OCI-LY7 (cell line): ENCODE measurements at regions not wholly inside any gene's neighbourhood (a gene's known extent, or its start where the extent isn't known, plus 50 kb on each side); places are given as distances from the start of the nearest gene placed in this dataset.

Experiments
- BruUV-seq: library from RNA; stranded (reverse); fragments of 400-500 nt; replicated peaks from 2 replicates; lab custom pipeline; 2021; lab: Mats Ljungman, UMichigan
- CTCF ChIA-PET: fragments of 300-600 bp; sonication (Branson Sonifier 250); formaldehyde crosslinking; loops from one replicate; lab custom pipeline; 2022; ENCODE audit warnings: antibody characterized with exemption; ENCODE audit not compliant: unreplicated experiment; lab: Charles Lee
- POLR2A ChIA-PET: fragments of 300-600 bp; sonication (Branson Sonifier 250); formaldehyde crosslinking; loops from one replicate; lab custom pipeline; 2022; ENCODE audit warnings: antibody characterized with exemption; lab: Charles Lee
- DNase-seq: peaks from one replicate; pipeline ENCODE4 v3.0.0-alpha.2; 2015; ENCODE audit warnings: low spot score
- H2AFZ ChIP-seq: fragments of 200-600 bp; sonication (generic), shearing (Covaris generic); 2 replicates; pipeline ENCODE4 v1.6.1; 2014; ENCODE audit warnings: mild to moderate bottlenecking, antibody characterized with exemption, low read length, moderate library complexity
- H3K27ac ChIP-seq: fragments of 200-600 bp; sonication (generic); 2 replicates; pipeline ENCODE4 v1.5.1; 2014; ENCODE audit warnings: mixed run types, low read depth, mild to moderate bottlenecking, moderate library complexity, low read length, inconsistent platforms; ENCODE audit not compliant: poor library complexity, severe bottlenecking
- H3K36me3 ChIP-seq: fragments of 200-600 bp; sonication (generic); 2 replicates; pipeline ENCODE4 v1.6.1; 2014; ENCODE audit warnings: mild to moderate bottlenecking, antibody characterized with exemption, low read length, moderate library complexity, mixed read lengths; ENCODE audit not compliant: insufficient read depth
- H3K4me1 ChIP-seq: fragments of 200-600 bp; sonication (generic); 2 replicates; pipeline ENCODE4 v1.5.1; 2014; ENCODE audit warnings: mild to moderate bottlenecking, low read length; ENCODE audit not compliant: insufficient read depth, poor library complexity, severe bottlenecking
- H3K4me2 ChIP-seq: fragments of 200-600 bp; sonication (generic); 2 replicates; pipeline ENCODE4 v1.6.1; 2014; ENCODE audit warnings: mild to moderate bottlenecking, low read length
- H3K4me3 ChIP-seq: fragments of 200-600 bp; sonication (generic); 2 replicates; pipeline ENCODE4 v1.5.1; 2014; ENCODE audit warnings: mild to moderate bottlenecking, low read depth, low read length; ENCODE audit not compliant: poor library complexity, severe bottlenecking
- H3K79me2 ChIP-seq: fragments of 200-600 bp; sonication (generic); 2 replicates; pipeline ENCODE4 v1.6.1; 2016; ENCODE audit warnings: low read depth, mild to moderate bottlenecking, low read length, moderate library complexity, mixed read lengths; ENCODE audit not compliant: insufficient read depth
- H3K9me2 ChIP-seq: fragments of 200-600 bp; sonication (generic); 2 replicates; pipeline ENCODE4 v1.6.1; 2016; ENCODE audit warnings: mild to moderate bottlenecking, low read length, mixed read lengths; ENCODE audit not compliant: insufficient read depth
- H3K9me3 ChIP-seq: fragments of 200-600 bp; sonication (generic); 2 replicates; pipeline ENCODE4 v1.6.1; 2014; ENCODE audit warnings: mild to moderate bottlenecking, mixed run types, low read length, mixed read lengths
- H4K20me1 ChIP-seq: fragments of 200-600 bp; sonication (generic); 2 replicates; pipeline ENCODE4 v1.6.1; 2014; ENCODE audit warnings: mild to moderate bottlenecking, antibody characterized with exemption, low read length, moderate library complexity, mixed read lengths; ENCODE audit not compliant: insufficient read depth
- EZH2phosphoT487 ChIP-seq: fragments of 200-600 bp; sonication (generic); IDR thresholded peaks from 2 replicates; pipeline ENCODE4 v1.6.1; 2018; ENCODE audit warnings: low read depth, borderline replicate concordance, mild to moderate bottlenecking, mixed run types, antibody characterized with exemption, low read length, moderate library complexity, mixed read lengths
- intact Hi-C: fragments of 100-400 bp; cut with micrococcal nuclease; formaldehyde crosslinking; loops from one replicate; pipeline ENCODE4 v1.10.0; 2022; ENCODE audit not compliant: unreplicated experiment
- TF ChIP-seq, protein P1 (sequence below): fragments of 200-600 bp; sonication (generic); conservative IDR thresholded peaks from 2 replicates; pipeline ENCODE4 v1.5.1; 2014; ENCODE audit warnings: mild to moderate bottlenecking, antibody characterized with exemption, low read length, moderate library complexity, mixed read lengths

DNA sequence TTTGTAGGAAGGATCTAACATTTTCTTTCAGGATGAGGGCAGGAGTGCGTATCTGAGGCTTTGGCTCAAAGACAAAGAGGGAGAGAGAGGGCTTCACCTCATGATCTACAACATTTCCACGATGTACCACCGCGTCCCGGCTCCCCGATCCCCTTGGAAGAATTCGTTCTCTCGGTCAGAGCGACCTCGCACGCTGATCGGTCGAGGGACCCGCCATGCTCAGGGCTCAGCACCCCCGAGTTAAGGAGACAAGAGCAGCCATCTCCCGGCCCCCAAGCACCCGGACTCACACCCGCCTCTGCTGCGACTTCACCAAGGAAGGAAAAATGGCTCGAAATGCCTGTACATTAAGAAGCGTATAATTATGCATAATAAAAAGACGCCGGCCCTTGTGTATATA, 89.5 kb upstream of the RPL38 start:
- H3K36me3 ChIP-seq = no peaks in the 10 kb centered on the region

GRCh38 chr17:74114881-74115470, 88.5 kb upstream of the RPL38 start:
- H3K36me3 ChIP-seq = no peaks in the 10 kb centered on the region
- DNase-seq = no peak
- ChIA-PET CTCF (no interaction called here), POLR2A (interaction anchor here (0.7 to 1.6 kb wide), 2 partner anchors 8 to 339 kb away, joined by 3 to 4 read pairs; no protein-coding TSS in a partner anchor)
- BruUV-seq = no TSS peak
- no peak for TF ChIP-seq EZH2phosphoT487
- TF ChIP-seq, protein P1, sequence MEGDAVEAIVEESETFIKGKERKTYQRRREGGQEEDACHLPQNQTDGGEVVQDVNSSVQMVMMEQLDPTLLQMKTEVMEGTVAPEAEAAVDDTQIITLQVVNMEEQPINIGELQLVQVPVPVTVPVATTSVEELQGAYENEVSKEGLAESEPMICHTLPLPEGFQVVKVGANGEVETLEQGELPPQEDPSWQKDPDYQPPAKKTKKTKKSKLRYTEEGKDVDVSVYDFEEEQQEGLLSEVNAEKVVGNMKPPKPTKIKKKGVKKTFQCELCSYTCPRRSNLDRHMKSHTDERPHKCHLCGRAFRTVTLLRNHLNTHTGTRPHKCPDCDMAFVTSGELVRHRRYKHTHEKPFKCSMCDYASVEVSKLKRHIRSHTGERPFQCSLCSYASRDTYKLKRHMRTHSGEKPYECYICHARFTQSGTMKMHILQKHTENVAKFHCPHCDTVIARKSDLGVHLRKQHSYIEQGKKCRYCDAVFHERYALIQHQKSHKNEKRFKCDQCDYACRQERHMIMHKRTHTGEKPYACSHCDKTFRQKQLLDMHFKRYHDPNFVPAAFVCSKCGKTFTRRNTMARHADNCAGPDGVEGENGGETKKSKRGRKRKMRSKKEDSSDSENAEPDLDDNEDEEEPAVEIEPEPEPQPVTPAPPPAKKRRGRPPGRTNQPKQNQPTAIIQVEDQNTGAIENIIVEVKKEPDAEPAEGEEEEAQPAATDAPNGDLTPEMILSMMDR = no peak
- no peaks in the 10 kb centered on the region for H3K4me1 ChIP-seq
- H3K4me3 ChIP-seq = no peak overlapping the region
- H3K9me3 ChIP-seq = no peaks in the 10 kb centered on the region
- intact Hi-C loops = no loop called here
- no peak overlapping the region for H3K27ac ChIP-seq
- H4K20me1 ChIP-seq = no peaks in the 10 kb centered on the region
- no peaks in the 10 kb centered on the region for H3K9me2 ChIP-seq
- no peak overlapping the region for H2AFZ ChIP-seq
- no peak overlapping the region for H3K4me2 ChIP-seq
- no peaks in the 10 kb centered on the region for H3K79me2 ChIP-seq

More for the DNA sequence above, 89.5 kb upstream of the RPL38 start:
- no peak overlapping the region for H3K27ac ChIP-seq
- DNase-seq = no peak
- POLR2A ChIA-PET = interaction anchor here (1.6 kb wide), 1 partner anchor 9 kb away, joined by 4 read pairs; no protein-coding TSS in a partner anchor
- no peaks in the 10 kb centered on the region for H4K20me1 ChIP-seq
- H3K4me2 ChIP-seq = no peak overlapping the region
- no TSS peak for BruUV-seq
- H3K9me2 ChIP-seq = no peaks in the 10 kb centered on the region
- CTCF ChIA-PET = no interaction called here
- no peak for TF ChIP-seq EZH2phosphoT487
- TF ChIP-seq, protein P1 = no peak
- no peaks in the 10 kb centered on the region for H3K4me1 ChIP-seq
- no peak overlapping the region for H3K4me3 ChIP-seq
- H2AFZ ChIP-seq = no peak overlapping the region
- no peaks in the 10 kb centered on the region for H3K79me2 ChIP-seq
- intact Hi-C loops = no loop called here
- no peaks in the 10 kb centered on the region for H3K9me3 ChIP-seq

GRCh38 chr17:74115586-74115985, 87.9 kb upstream of the RPL38 start:
- no peak overlapping the region for H3K4me2 ChIP-seq
- BruUV-seq = no TSS peak

More at GRCh38 chr17:74115586-74115985, 87.9 kb upstream of the RPL38 start:
- Histone ChIP-seq H3K36me3 (no peaks in the 10 kb centered on the region), H4K20me1 (no peaks in the 10 kb centered on the region), H3K4me3 (no peak overlapping the region), H3K9me3 (no peaks in the 10 kb centered on the region), H3K9me2 (no peaks in the 10 kb centered on the region), H3K4me1 (no peaks in the 10 kb centered on the region), H2AFZ (no peak overlapping the region), H3K27ac (no peak overlapping the region), H3K79me2 (no peaks in the 10 kb centered on the region)
- ChIA-PET CTCF (no interaction called here), POLR2A (interaction anchor here (1.6 kb wide), 1 partner anchor 8 kb away, joined by 4 read pairs; no protein-coding TSS in a partner anchor)
- no peak for TF ChIP-seq EZH2phosphoT487
- TF ChIP-seq, protein P1 = no peak
- no peak for DNase-seq
- intact Hi-C loops = no loop called here
